K562 (cell line): ENCODE measurements at regions not wholly inside any gene's neighbourhood (a gene's known extent, or its start where the extent isn't known, plus 50 kb on each side); places are given as distances from the start of the nearest gene placed in this dataset.

Experiments used
- KLF1 ChIP-seq: fragments of 450-650 bp; IDR thresholded peaks from 2 replicates; pipeline ENCODE4 v1.6.1; 2016; ENCODE audit warnings: missing genetic modification characterization, missing compliant biosample characterization
- PHB ChIP-seq: fragments of 250-450 bp; sonication (Bioruptor Pico); IDR thresholded peaks from 2 replicates; pipeline ENCODE4 v1.5.0; 2021
- PRPF4 ChIP-seq: fragments of 200-400 bp; formaldehyde crosslinking; IDR thresholded peaks from one replicate; pipeline ENCODE4 v1.6.1; 2017; ENCODE audit warnings: low read length, low read depth, mild to moderate bottlenecking; ENCODE audit not compliant: insufficient read depth, poor library complexity, severe bottlenecking
- TSC22D4 ChIP-seq: fragments of 450-650 bp; IDR thresholded peaks from 2 replicates; pipeline ENCODE4 v1.6.1; 2016; ENCODE audit warnings: missing genetic modification characterization, missing biosample characterization, control low read depth
- ZBTB1 ChIP-seq: sonication (generic); formaldehyde crosslinking; IDR thresholded peaks from 2 replicates; pipeline ENCODE4 v1.8.1; 2023; ENCODE audit warnings: missing genetic modification reagents, low read depth, mild to moderate bottlenecking, borderline replicate concordance
- TF ChIP-seq, protein P1 (sequence below): fragments of 450-650 bp; IDR thresholded peaks from 2 replicates; pipeline ENCODE4 v1.6.1; 2016; ENCODE audit warnings: low read depth

DNA sequence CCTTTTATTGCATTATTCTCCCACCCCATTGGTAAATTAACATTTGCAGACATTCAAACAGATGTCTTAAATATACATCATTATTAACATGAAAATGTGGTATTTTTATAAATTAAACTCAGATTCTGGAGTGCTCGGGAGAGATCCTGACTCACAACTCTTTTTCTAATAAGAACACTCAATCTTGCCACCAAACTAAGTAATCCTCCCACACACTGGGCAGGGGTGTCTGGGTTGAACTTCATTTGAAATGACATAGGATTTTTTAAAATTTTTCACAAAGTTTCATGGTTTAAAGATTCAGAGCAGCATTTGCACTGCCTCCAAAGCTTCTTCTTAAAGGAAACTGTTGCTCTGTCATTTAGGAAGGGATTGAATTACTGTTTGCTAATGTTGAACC, 754.3 kb downstream of the MECOM start (continued):
- TF ChIP-seq, protein P1, sequence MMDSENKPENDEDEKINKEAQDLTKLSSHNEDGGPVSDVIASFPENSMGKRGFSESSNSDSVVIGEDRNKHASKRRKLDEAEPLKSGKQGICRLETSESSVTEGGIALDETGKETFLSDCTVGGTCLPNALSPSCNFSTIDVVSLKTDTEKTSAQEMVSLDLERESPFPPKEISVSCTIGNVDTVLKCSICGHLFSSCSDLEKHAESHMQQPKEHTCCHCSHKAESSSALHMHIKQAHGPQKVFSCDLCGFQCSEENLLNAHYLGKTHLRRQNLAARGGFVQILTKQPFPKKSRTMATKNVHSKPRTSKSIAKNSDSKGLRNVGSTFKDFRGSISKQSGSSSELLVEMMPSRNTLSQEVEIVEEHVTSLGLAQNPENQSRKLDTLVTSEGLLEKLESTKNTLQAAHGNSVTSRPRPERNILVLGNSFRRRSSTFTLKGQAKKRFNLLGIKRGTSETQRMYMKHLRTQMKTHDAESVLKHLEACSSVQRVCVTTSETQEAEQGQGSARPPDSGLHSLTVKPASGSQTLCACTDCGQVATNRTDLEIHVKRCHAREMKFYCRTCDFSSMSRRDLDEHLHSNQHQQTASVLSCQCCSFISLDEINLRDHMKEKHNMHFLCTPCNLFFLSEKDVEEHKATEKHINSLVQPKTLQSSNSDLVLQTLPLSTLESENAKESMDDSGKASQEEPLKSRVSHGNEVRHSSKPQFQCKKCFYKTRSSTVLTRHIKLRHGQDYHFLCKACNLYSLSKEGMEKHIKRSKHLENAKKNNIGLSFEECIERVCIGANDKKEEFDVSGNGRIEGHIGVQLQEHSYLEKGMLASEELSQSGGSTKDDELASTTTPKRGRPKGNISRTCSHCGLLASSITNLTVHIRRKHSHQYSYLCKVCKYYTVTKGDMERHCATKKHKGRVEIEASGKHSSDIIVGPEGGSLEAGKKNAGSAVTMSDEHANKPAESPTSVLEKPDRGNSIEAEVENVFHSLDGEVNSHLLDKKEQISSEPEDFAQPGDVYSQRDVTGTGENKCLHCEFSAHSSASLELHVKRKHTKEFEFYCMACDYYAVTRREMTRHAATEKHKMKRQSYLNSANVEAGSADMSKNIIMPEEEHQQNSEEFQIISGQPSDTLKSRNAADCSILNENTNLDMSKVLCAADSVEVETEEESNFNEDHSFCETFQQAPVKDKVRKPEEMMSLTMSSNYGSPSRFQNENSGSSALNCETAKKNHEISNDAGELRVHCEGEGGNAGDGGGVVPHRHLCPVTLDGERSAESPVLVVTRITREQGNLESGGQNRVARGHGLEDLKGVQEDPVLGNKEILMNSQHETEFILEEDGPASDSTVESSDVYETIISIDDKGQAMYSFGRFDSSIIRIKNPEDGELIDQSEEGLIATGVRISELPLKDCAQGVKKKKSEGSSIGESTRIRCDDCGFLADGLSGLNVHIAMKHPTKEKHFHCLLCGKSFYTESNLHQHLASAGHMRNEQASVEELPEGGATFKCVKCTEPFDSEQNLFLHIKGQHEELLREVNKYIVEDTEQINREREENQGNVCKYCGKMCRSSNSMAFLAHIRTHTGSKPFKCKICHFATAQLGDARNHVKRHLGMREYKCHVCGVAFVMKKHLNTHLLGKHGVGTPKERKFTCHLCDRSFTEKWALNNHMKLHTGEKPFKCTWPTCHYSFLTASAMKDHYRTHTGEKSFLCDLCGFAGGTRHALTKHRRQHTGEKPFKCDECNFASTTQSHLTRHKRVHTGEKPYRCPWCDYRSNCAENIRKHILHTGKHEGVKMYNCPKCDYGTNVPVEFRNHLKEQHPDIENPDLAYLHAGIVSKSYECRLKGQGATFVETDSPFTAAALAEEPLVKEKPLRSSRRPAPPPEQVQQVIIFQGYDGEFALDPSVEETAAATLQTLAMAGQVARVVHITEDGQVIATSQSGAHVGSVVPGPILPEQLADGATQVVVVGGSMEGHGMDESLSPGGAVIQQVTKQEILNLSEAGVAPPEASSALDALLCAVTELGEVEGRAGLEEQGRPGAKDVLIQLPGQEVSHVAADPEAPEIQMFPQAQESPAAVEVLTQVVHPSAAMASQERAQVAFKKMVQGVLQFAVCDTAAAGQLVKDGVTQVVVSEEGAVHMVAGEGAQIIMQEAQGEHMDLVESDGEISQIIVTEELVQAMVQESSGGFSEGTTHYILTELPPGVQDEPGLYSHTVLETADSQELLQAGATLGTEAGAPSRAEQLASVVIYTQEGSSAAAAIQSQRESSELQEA, result no peak
- TF ChIP-seq ZBTB1 (CRISPR knock-in tag) (no peak), KLF1 (tag) (no peak), PRPF4 (no peak), TSC22D4 (tag) (no peak), PHB (no peak)
